Bronchial epithelial cell (primary cell): ENCODE measurements at regions not wholly inside any gene's neighbourhood (a gene's known extent, or its start where the extent isn't known, plus 50 kb on each side); places are given as distances from the start of the nearest gene placed in this dataset.

Source experiments
- DNase-seq: peaks from one replicate; pipeline ENCODE4 v3.0.0-alpha.2; 2010; ENCODE audit warnings: low read depth
- FAIRE-seq: peaks from 2 replicates; lab custom pipeline; 2011; peaks lifted over from hg19 to GRCh38; lab: Jason Lieb, UNC
- H3K27me3 ChIP-seq: 2 replicates; pipeline ENCODE4 v1.5.1; 2011; ENCODE audit warnings: low read length; ENCODE audit not compliant: control insufficient read depth, insufficient read depth
- H3K36me3 ChIP-seq: 2 replicates; pipeline ENCODE4 v1.5.1; 2011; ENCODE audit warnings: low read length; ENCODE audit not compliant: control insufficient read depth, insufficient read depth
- H3K4me3 ChIP-seq: 2 replicates; pipeline ENCODE4 v1.5.1; 2011; ENCODE audit warnings: mild to moderate bottlenecking, low read depth, low read length, control low read depth
- TF ChIP-seq, protein P1 (sequence below): IDR thresholded peaks from 2 replicates; pipeline ENCODE4 v1.5.1; 2011; ENCODE audit warnings: mild to moderate bottlenecking, moderate library complexity, low read length, control low read depth, inconsistent platforms; ENCODE audit not compliant: insufficient read depth, severe bottlenecking

DNA sequence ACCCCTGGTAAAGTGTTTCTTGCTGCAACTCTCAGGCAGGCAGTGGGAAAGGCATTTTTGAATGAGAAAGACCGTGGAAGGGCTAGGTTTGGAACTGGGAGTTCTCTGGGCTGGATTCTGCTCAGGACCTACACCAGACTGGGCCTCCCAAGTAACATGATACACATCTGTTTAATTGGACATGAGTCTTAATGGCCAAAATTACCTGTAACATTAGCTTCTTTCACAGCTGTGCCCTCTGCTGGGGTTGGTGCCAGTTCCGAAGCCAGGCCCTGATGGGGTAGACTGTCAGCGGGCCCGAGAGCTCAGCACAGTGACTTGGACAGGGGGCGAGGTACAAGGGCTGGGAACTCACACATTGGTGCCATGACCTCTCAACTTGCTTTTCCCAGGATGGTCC is 118.9 kb upstream of the IRX3 start:
- no peak for DNase-seq
- Histone ChIP-seq H3K4me3 (no peak overlapping the region), H3K27me3 (peaks cover 4% of the 10 kb centered on the region), H3K36me3 (no peaks in the 10 kb centered on the region)
- TF ChIP-seq, protein P1, sequence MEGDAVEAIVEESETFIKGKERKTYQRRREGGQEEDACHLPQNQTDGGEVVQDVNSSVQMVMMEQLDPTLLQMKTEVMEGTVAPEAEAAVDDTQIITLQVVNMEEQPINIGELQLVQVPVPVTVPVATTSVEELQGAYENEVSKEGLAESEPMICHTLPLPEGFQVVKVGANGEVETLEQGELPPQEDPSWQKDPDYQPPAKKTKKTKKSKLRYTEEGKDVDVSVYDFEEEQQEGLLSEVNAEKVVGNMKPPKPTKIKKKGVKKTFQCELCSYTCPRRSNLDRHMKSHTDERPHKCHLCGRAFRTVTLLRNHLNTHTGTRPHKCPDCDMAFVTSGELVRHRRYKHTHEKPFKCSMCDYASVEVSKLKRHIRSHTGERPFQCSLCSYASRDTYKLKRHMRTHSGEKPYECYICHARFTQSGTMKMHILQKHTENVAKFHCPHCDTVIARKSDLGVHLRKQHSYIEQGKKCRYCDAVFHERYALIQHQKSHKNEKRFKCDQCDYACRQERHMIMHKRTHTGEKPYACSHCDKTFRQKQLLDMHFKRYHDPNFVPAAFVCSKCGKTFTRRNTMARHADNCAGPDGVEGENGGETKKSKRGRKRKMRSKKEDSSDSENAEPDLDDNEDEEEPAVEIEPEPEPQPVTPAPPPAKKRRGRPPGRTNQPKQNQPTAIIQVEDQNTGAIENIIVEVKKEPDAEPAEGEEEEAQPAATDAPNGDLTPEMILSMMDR: no peak
- FAIRE-seq: no peak

DNA sequence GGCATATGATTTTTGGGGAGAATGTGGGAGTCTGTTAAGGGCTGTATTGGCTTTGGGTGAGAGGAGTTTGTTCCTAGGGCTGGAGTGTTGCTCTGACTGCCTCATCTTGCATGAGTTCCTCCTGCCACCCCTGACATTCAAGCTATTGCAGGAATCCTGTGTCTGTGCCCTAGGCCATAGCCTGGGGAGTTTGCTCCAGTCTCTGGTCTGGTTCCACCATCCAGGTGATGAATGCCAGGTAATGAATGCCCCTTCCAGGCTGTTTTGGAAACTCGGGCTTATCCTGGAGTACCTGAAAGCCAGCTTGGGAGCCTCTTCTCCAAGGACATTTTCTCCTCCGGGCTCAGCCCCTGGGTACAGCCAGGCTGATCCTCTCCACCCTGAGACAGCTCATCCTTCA is 117.0 kb upstream of the IRX3 start:
- DNase-seq: no peak
- FAIRE-seq: no peak
- no peak overlapping the region for H3K4me3 ChIP-seq
- H3K36me3 ChIP-seq: no peaks in the 10 kb centered on the region
- TF ChIP-seq, protein P1: no peak
- H3K27me3 ChIP-seq: peaks cover 4% of the 10 kb centered on the region

DNA sequence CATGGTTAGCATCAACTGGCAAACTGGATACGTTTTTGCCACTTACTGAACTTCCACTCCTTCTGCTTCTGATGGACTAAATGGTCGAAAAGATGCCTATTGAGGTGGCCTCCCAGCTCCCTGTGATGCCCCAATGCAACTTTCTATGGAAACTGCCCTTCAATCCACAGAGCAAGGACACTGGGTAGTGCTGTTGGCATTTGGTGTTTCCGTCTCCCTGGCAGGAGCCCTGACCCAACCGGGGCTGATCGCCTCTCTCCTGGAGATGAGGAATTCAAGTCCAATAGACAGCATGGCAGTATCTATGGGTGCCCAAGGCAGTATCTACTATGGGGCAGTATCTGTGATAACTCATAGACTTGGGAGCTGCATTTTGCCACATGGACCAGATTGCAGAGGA is 116.3 kb upstream of the IRX3 start:
- no peak for DNase-seq
- Histone ChIP-seq H3K36me3 (no peaks in the 10 kb centered on the region), H3K4me3 (no peak overlapping the region), H3K27me3 (peaks cover 4% of the 10 kb centered on the region)
- TF ChIP-seq, protein P1: no peak
- FAIRE-seq: peak; percentile 60

DNA sequence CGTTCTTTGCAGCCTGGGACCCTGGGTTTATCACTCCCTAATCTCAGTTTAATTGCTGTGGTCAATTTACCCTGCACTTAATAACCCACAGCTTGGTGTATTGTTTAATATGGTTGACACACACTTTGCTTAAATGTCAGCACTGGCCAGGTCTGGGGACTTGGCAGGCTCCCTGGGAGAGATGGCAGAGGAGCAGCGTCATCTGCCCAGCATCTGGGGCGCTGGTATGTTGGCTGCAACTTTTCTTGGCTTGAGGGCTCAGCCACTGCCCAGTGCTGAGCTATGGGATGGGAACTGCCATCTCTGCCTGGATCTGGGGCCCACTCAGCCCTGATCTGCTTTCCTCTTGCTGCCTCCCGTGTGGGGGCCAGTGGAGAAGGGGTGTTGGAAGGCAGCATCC is 115.7 kb upstream of the IRX3 start:
- no peak for DNase-seq
- H3K36me3 ChIP-seq: no peaks in the 10 kb centered on the region
- peaks cover 4% of the 10 kb centered on the region for H3K27me3 ChIP-seq
- no peak for FAIRE-seq
- no peak overlapping the region for H3K4me3 ChIP-seq
- TF ChIP-seq, protein P1: no peak

DNA sequence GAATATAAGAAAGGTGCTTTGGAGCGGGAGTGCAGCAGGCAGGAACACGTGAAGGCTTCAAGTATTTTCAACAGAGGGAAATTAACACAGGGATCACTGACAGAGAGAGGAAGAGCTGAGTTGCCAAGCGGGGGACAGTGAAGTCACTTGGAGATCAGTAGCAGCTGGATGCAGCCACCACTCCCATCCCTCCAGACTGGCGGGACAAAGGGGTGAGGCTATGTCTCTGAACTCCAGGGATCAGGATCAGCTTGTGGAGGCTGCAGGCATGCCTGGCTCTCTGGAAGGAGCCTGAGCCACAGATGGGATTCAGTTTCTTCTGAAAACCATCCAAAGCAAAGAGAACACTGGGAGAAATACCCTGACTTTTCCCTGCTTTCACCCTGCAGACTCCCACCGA is 113.7 kb upstream of the IRX3 start:
- DNase-seq (no peak), FAIRE-seq (no peak)
- Histone ChIP-seq H3K4me3 (no peak overlapping the region), H3K36me3 (no peaks in the 10 kb centered on the region), H3K27me3 (peaks cover 4% of the 10 kb centered on the region)
- TF ChIP-seq, protein P1: no peak

DNA sequence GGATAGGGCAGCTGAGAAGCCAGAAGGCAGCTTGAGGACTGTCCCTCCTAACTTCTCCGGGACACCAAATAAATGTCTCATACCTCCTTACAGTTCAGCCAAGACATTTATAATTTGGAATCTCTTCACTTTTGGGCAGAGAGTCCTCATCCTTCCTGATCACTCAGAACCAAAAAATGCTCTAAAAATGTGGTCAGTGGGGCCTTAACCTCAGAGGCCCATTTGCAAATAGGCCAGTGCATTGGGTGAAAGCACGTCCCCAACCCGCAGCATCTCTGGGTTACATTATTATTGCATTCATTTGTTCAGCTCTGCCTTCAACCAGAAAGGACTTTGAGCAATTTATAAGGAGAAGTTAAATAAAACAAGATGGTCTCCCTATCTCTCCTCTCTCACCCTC is 112.4 kb upstream of the IRX3 start:
- no peak for FAIRE-seq
- no peaks in the 10 kb centered on the region for H3K36me3 ChIP-seq
- no peak overlapping the region for H3K4me3 ChIP-seq
- H3K27me3 ChIP-seq: peaks cover 4% of the 10 kb centered on the region
- TF ChIP-seq, protein P1: no peak
- no peak for DNase-seq
